Subcutaneous abdominal adipose tissue (tissue), 5 donors: ENCODE measurements at regions not wholly inside any gene's neighbourhood (a gene's known extent, or its start where the extent isn't known, plus 50 kb on each side); places are given as distances from the start of the nearest gene placed in this dataset.
"Not testable (repeated sequence)": the region's sequence is repeated elsewhere in the genome, so short reads cannot be mapped to it uniquely, and the experiment has no call there.

Experiments used
- H3K27ac ChIP-seq: one replicate; pipeline ENCODE4 v1.7.0; 2013; ENCODE audit warnings: low read depth, mild to moderate bottlenecking, inconsistent platforms, low read length, moderate library complexity
- H3K27me3 ChIP-seq, 5 donors: one replicate each; pipeline ENCODE4 v1.7.0; 2013; ENCODE audit warnings: low read length in 5 of 5, inconsistent platforms in 1 of 5; ENCODE audit not compliant: control insufficient read depth in 5 of 5, insufficient read depth in 4 of 5
- H3K36me3 ChIP-seq, 5 donors: one replicate each; pipeline ENCODE4 v1.7.0; 2013; ENCODE audit warnings: low read length in 5 of 5; ENCODE audit not compliant: control insufficient read depth in 5 of 5, insufficient read depth in 5 of 5
- H3K4me1 ChIP-seq, 5 donors: one replicate each; pipeline ENCODE4 v1.7.0; 2013; ENCODE audit warnings: low read length in 5 of 5, mild to moderate bottlenecking in 3 of 5, moderate library complexity in 1 of 5; ENCODE audit not compliant: control insufficient read depth in 5 of 5, insufficient read depth in 5 of 5
- H3K4me3 ChIP-seq, 5 donors: one replicate each; pipeline ENCODE4 v1.7.0; 2013; ENCODE audit warnings: low read length in 5 of 5, low read depth in 1 of 5
- H3K9ac ChIP-seq, 5 donors: one replicate each; pipeline ENCODE4 v1.7.0; 2013; ENCODE audit warnings: low read length in 5 of 5, mild to moderate bottlenecking in 4 of 5, moderate library complexity in 3 of 5
- H3K9me3 ChIP-seq, 5 donors: one replicate each; pipeline ENCODE4 v1.7.0; 2013; ENCODE audit warnings: low read length in 5 of 5; ENCODE audit not compliant: control insufficient read depth in 5 of 5
- donor health status: healthy.
- donor health status: healthy.
- donor health status: healthy.
- donor health status: healthy.
- donor health status: healthy.

DNA sequence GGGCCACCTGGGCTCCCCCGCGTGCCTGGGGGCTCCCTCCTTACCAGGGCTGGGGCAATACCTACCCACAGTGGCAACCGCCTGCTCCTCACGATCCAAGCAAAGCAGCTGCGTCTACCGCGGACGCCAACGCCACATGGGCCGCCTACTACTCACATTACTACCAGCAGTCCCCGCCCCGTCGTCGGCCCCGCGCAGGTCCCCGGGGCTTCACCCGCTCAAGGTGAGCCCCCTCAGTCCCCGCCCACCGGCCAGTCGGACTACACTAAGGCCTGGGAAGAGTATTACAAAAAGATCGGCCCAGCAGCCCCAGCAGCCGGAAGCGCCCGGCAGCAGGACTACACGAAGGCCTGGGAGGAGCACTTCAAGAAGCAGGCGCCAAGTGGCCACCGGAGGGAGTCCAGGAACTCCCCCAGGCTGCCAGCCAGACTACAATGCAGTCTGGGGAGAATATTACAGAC is 106.0 kb upstream of the MTAP start:
- no peaks in the 10 kb centered on the region for H3K27me3 ChIP-seq
- no peak overlapping the region for H3K27ac ChIP-seq
- peak overlapping the region in 1 of 5 donors; percentile 30 for H3K4me3 ChIP-seq
- no peaks in the 10 kb centered on the region for H3K4me1 ChIP-seq
- peaks cover 0 to 5% (median 0%) of the 10 kb centered on the region in 5 donors for H3K9me3 ChIP-seq
- no peaks in the 10 kb centered on the region for H3K36me3 ChIP-seq
- no peak overlapping the region for H3K9ac ChIP-seq

DNA sequence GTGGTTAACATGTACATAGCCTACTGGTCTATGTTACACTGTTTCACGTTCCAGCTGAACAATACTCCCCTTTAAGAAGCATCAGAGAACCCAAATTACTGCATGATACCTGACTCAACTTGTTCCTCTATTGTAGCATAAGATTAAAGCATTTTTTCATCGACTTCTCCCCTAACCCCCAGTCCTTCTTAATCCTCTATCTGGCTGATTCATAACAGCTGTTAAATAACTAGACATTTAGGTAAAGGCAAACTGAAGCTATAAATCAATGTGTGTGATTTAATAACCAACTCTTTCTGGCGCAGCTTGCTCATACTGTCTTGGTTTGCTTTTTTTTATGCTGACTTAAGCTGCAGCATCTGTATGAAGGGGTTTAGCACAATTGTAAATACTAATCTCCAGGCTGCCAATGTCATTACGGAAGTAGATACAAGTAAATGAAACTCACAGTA is 94.2 kb upstream of the MTAP start:
- Histone ChIP-seq H3K4me3 (no peak overlapping the region), H3K9ac (no peak overlapping the region), H3K27ac (no peak overlapping the region), H3K4me1 (no peaks in the 10 kb centered on the region), H3K36me3 (no peaks in the 10 kb centered on the region), H3K9me3 (no peaks in the 10 kb centered on the region), H3K27me3 (peaks cover 0 to 8% (median 0%) of the 10 kb centered on the region in 5 donors)

DNA sequence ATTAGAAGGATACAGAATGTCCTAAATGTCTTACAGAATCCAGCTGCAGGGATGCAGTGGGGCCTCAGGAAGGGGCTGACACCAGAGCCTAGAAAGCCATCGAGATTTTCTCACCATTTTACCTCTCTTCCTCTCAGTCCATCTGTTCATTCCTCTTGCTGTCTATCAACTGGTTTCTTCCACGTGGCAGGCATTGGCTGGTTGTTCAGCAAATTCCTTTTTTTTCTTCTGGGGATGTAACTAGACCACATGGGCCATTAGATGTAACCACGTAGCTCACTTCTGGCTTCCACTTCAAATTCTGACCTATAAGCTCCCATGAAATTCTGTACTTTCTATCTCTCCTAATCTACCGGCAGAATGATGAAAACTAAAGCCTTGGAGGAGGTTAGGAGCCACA is 93.6 kb upstream of the MTAP start:
- H3K4me3 ChIP-seq, result no peak overlapping the region

DNA sequence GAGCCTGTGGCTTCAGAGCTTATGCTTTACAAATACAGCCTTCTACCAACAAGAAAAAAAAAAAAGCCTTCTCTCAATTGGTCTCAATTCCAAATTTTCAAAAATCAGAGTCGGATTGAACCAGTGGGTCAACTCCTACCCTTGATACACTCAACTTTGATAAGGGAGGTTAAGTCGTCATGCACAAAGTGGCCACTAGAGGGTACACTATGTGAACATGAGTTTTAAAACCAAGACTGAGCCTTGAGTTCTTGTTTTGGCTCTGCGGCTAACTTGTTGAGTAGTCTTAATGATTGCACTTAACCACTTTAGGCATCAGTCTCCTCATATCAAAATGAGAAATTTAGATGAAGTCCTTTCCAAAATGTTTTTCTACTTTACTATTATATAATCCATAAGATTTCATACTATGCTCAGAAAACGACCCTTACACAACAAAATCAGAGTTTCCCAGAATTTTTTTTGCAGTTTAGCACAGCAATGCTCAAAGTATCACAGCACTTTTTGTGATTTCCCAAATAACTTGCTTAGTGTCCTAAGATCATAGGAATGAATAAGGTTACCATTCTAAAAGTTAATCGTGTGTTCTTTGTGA is 92.9 kb upstream of the MTAP start:
- no peaks in the 10 kb centered on the region for H3K36me3 ChIP-seq
- H3K9ac ChIP-seq, result no peak overlapping the region
- no peak overlapping the region for H3K27ac ChIP-seq
- no peaks in the 10 kb centered on the region for H3K9me3 ChIP-seq
- H3K4me1 ChIP-seq, result no peaks in the 10 kb centered on the region
- peaks cover 0 to 8% (median 0%) of the 10 kb centered on the region in 5 donors for H3K27me3 ChIP-seq
- no peak overlapping the region for H3K4me3 ChIP-seq

More for the DNA sequence above, 93.6 kb upstream of the MTAP start:
- Histone ChIP-seq H3K27ac (no peak overlapping the region), H3K36me3 (no peaks in the 10 kb centered on the region), H3K9me3 (no peaks in the 10 kb centered on the region), H3K4me1 (no peaks in the 10 kb centered on the region), H3K27me3 (peaks cover 0 to 8% (median 0%) of the 10 kb centered on the region in 5 donors), H3K9ac (no peak overlapping the region)

DNA sequence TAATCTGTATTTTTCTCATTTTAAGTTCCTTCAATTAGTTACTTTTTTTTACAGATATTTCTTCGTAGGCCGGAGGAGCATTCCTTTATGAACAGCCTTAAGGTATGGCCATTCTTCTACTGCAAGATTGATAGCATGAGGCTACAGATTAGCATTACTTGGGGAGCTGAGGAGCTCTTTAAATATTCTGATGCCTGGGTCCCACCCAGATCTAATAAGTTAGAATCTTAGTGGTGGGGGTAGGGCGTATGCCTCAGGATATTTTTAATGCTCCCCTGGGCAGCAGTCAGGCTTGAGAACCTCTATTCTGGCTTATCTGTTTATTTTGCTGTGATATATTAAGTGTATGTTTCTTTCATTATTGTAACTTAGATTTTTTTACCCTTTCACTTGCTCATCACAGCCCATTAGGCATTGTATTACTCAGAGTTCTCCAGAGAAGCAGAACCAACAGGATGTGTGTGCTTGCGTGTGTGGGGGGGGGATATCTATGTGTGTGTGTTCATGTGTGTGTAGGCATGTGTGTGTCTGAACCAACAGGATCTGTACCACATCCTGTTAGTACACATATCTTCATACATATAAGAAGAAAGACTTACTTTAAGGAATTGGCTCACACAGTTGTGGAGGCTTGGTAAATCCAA is 91.8 kb upstream of the MTAP start:
- Histone ChIP-seq H3K9me3 (no peaks in the 10 kb centered on the region), H3K9ac (no peak overlapping the region), H3K27me3 (peaks cover 0 to 8% (median 0%) of the 10 kb centered on the region in 5 donors), H3K27ac (no peak overlapping the region), H3K4me1 (peaks cover 0 to 2% (median 0%) of the 10 kb centered on the region in 5 donors), H3K36me3 (no peaks in the 10 kb centered on the region), H3K4me3 (no peak overlapping the region)

DNA sequence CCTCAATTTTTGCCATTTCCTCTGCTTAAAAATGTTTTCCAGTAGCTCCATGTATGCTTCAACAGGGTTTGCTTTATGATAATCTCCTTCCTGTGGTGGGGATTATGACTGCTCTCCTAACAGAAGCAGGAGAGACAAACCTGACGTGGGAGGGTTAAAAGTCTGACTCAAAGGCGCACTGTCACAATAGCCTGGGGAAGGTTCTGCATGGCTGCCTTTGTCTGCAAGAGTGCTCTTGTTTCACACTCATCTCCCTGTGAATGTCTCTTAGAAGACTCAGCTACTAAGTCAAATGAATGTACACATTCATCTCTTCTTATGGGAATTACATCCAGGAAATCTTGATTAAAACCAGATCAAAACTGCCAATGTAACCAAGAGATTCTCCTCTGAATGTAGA is 90.9 kb upstream of the MTAP start:
- no peaks in the 10 kb centered on the region for H3K9me3 ChIP-seq
- H3K4me1 ChIP-seq, result peaks cover 0 to 2% (median 0%) of the 10 kb centered on the region in 5 donors
- no peak overlapping the region for H3K27ac ChIP-seq
- H3K4me3 ChIP-seq, result no peak overlapping the region
- no peaks in the 10 kb centered on the region for H3K36me3 ChIP-seq
- peaks cover 0 to 8% (median 0%) of the 10 kb centered on the region in 5 donors for H3K27me3 ChIP-seq
- H3K9ac ChIP-seq, result no peak overlapping the region

DNA sequence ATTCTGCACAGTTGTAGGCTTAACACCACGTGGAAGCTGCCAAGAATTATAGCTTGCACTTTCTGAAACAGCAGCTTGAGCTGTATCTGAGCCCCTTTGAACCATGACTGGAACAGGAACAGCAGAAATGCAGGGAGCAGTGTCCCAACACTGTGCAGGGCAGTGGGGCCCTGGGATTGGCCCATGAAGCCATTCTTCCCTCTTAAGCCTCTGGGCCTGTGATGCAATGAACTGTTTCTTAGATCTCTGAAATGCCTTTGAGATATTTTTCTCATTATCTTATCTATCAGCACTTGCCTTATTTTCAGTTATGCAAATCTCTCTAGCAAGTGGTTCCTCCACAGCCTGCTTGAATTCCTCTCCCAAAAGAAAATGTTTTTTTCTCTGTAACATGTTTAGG is 87.0 kb upstream of the MTAP start:
- no peak overlapping the region for H3K4me3 ChIP-seq

DNA sequence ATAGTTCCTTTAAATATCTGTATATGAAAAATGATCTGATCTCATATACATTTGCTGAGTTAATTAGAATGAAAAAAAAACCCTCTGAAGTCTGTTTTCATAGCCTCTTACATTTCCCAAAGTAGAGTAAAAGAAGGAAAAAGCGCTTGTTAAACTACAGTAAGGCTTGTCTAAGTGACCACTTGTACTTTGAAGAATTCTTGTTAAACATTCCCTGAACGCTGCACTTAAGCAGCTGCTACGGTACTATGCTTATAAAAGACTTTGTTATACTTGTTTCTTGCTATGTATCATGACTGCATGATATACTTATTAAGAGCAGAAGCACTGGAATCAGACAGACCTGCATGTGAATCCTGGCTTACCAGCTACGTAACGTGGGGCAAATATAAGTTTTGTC is 81.7 kb upstream of the MTAP start:
- H3K36me3 ChIP-seq, result no peaks in the 10 kb centered on the region
- H3K4me1 ChIP-seq, result no peaks in the 10 kb centered on the region
- H3K9ac ChIP-seq, result no peak overlapping the region
- no peaks in the 10 kb centered on the region for H3K9me3 ChIP-seq
- no peaks in the 10 kb centered on the region for H3K27me3 ChIP-seq
- no peak overlapping the region for H3K27ac ChIP-seq
- H3K4me3 ChIP-seq, result no peak overlapping the region

More for the DNA sequence above, 87.0 kb upstream of the MTAP start:
- H3K36me3 ChIP-seq, result no peaks in the 10 kb centered on the region
- H3K27ac ChIP-seq, result no peak overlapping the region
- peaks cover 0 to 2% (median 0%) of the 10 kb centered on the region in 5 donors for H3K4me1 ChIP-seq
- H3K9me3 ChIP-seq, result no peaks in the 10 kb centered on the region
- H3K9ac ChIP-seq, result no peak overlapping the region
- no peaks in the 10 kb centered on the region for H3K27me3 ChIP-seq

DNA sequence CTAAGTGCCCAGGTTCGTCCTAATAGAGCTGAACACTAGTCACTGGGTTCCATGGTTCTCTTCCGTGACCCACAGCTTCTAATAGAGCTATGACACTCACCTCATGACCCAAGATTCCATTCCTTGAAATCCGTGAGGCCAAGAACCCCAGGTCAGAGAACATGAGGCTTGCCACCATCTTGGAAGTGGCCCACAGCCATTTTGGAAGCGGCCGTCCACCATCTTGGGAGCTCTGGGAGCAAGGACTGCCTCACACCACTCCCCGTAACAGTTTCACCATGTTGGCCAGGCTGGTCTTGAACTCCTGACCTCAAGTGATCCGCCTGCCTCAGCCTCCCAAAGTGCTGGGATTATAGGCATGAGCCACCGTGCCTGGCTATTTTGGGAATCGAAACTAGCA is 75.0 kb upstream of the MTAP start:
- H3K9me3 ChIP-seq, H3K4me1 ChIP-seq, H3K27me3 ChIP-seq, H3K27ac ChIP-seq, H3K4me3 ChIP-seq, H3K9ac ChIP-seq, H3K36me3 ChIP-seq: not testable (repeated sequence)

DNA sequence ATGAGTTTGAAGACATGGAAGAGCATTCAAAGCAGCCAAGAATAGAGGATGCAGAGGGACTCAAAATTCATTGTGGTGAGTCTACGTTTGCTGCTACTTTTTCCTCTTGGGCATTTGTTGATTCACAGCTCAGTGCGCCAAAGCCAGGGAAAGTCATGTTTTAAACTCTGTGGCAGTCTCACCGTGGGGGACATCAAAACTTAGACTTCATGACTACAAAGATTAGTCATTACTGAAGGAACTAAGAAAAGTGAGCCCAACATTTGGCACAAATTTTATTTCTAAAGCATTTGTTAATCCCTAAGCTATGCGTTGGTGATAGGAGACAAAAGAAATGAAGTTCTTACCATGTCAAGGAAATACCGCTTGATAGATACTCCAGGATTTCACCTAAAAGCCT is 73.7 kb upstream of the MTAP start:
- H3K36me3 ChIP-seq, result no peaks in the 10 kb centered on the region
- no peaks in the 10 kb centered on the region for H3K9me3 ChIP-seq
- no peaks in the 10 kb centered on the region for H3K4me1 ChIP-seq
- H3K27me3 ChIP-seq, result peaks cover 0 to 3% (median 0%) of the 10 kb centered on the region in 5 donors
- H3K27ac ChIP-seq, result no peak overlapping the region
- no peak overlapping the region for H3K9ac ChIP-seq
- no peak overlapping the region for H3K4me3 ChIP-seq
